GM12891 (cell line): ENCODE measurements at regions not wholly inside any gene's neighbourhood (a gene's known extent, or its start where the extent isn't known, plus 50 kb on each side); places are given as distances from the start of the nearest gene placed in this dataset.

Source experiments
- PAX5 ChIP-seq: IDR thresholded peaks from 2 replicates; pipeline ENCODE4 v1.6.1; 2011; ENCODE audit warnings: low read length, moderate library complexity, mild to moderate bottlenecking; ENCODE audit not compliant: insufficient read depth, severe bottlenecking
- POLR2A ChIP-seq: IDR thresholded peaks from 2 replicates; pipeline ENCODE4 v1.6.1; 2011; ENCODE audit warnings: low read depth, low read length, control low read depth
- POLR2AphosphoS5 ChIP-seq: IDR thresholded peaks from 2 replicates; pipeline ENCODE4 v1.6.1; 2011; ENCODE audit warnings: low read depth, low read length, control low read depth
- POU2F2 ChIP-seq: IDR thresholded peaks from 2 replicates; pipeline ENCODE4 v1.6.1; 2011; ENCODE audit warnings: low read depth, mild to moderate bottlenecking, control low read depth, low read length, moderate library complexity
- SPI1 ChIP-seq: IDR thresholded peaks from 2 replicates; pipeline ENCODE4 v1.6.1; 2011; ENCODE audit warnings: low read depth, low read length, control low read depth
- TAF1 ChIP-seq: IDR thresholded peaks from 2 replicates; pipeline ENCODE4 v1.6.1; 2011; ENCODE audit warnings: low read depth, low read length, control low read depth

- TF ChIP-seq POLR2A = no peak
- TF ChIP-seq POLR2AphosphoS5 = no peak
- no peak for TF ChIP-seq SPI1
- TF ChIP-seq TAF1 = no peak
- peak; percentile 71 for TF ChIP-seq POU2F2
- TF ChIP-seq PAX5 = no peak
Measured at GRCh38 chr6:144335914-144336313, 50.8 kb downstream of the UTRN start.
